ENCODE measurements at regions not wholly inside any gene's neighbourhood (a gene's known extent, or its start where the extent isn't known, plus 50 kb on each side); places are given as distances from the start of the nearest gene placed in this dataset.

DNA sequence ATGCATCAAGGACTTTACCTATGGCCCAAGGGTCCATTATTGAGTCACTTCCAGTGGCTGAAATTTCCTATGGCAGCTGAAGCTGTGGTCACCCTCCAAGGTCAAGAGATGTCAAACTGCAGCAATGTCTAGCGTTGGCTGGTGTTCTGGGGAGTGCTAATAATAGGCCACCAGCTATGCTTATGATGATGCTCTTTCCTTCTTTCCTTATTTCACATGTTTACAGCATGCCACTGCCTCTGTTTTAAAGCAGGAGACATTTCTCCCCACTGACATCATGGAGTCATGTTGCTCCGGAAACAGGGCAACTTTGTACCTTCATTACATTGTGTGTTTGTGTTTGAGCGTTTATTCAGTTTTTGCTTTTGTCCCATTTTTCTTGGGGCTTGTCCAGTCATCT, 62.6 kb upstream of the CYYR1 start:
- TF ChIP-seq CTCF (IDR thresholded peaks at IDR 0.05) (no peak), POLR2A (IDR thresholded peaks at IDR 0.05) (no peak)
